WTC11 (cell line): ENCODE measurements at regions not wholly inside any gene's neighbourhood (a gene's known extent, or its start where the extent isn't known, plus 50 kb on each side); places are given as distances from the start of the nearest gene placed in this dataset.

Experiments
- ATAC-seq: fragments of 200-7000 bp; cut with Tn5 transposase; 2 replicates; pipeline ENCODE4 v1.10.0; 2021; ENCODE audit warnings: mild to moderate bottlenecking, moderate library complexity
- CTCF ChIA-PET: fragments of 300-600 bp; sonication (Branson Sonifier 250); formaldehyde crosslinking; loops from one replicate; lab custom pipeline; 2021; ENCODE audit warnings: antibody characterized with exemption; lab: Charles Lee
- POLR2A ChIA-PET: fragments of 350-600 bp; sonication (Branson Sonifier 250); formaldehyde crosslinking; loops from one replicate; lab custom pipeline; 2021; ENCODE audit warnings: antibody characterized with exemption; lab: Charles Lee
- DNase-seq: peaks from one replicate; pipeline ENCODE4 v3.0.0; 2021; ENCODE audit warnings: low spot score
- H3K27ac Mint-ChIP-seq: 2 replicates; pipeline ENCODE4 v1.8.0; 2021; ENCODE audit warnings: mixed read lengths
- H3K27me3 Mint-ChIP-seq: 2 replicates; pipeline ENCODE4 v1.8.0; 2021; ENCODE audit warnings: low read depth, mild to moderate bottlenecking, moderate library complexity, mixed read lengths
- H3K36me3 Mint-ChIP-seq: 2 replicates; pipeline ENCODE4 v1.8.0; 2021; ENCODE audit warnings: mixed read lengths
- H3K4me1 Mint-ChIP-seq: 2 replicates; pipeline ENCODE4 v1.8.0; 2022; ENCODE audit warnings: mixed read lengths
- H3K4me3 Mint-ChIP-seq: 2 replicates; pipeline ENCODE4 v1.8.0; 2021; ENCODE audit warnings: mild to moderate bottlenecking, moderate library complexity, mixed read lengths
- H3K9me3 Mint-ChIP-seq: 2 replicates; pipeline ENCODE4 v1.8.0; 2021; ENCODE audit warnings: mixed read lengths
- ATF1 ChIP-seq: sonication (generic); formaldehyde crosslinking; IDR thresholded peaks from 2 replicates; pipeline ENCODE4 v1.8.1; 2023; ENCODE audit warnings: mild to moderate bottlenecking, moderate library complexity, missing genetic modification reagents
- ETV6 ChIP-seq: sonication (generic); formaldehyde crosslinking; IDR thresholded peaks from 2 replicates; pipeline ENCODE4 v1.8.1; 2022; ENCODE audit warnings: mild to moderate bottlenecking, missing genetic modification reagents
- NFE2L1 ChIP-seq: sonication (generic); formaldehyde crosslinking; IDR thresholded peaks from 2 replicates; pipeline ENCODE4 v1.8.1; 2023; ENCODE audit warnings: missing genetic modification reagents
- OVOL2 ChIP-seq: fragments of 250-450 bp; sonication (Bioruptor Pico); IDR thresholded peaks from 2 replicates; pipeline ENCODE4 v1.9.0; 2021; ENCODE audit warnings: mild to moderate bottlenecking, borderline replicate concordance
- TEAD1 ChIP-seq: sonication (generic); formaldehyde crosslinking; IDR thresholded peaks from 2 replicates; pipeline ENCODE4 v1.8.0; 2022; ENCODE audit warnings: mild to moderate bottlenecking, missing genetic modification reagents
- ZNF121 ChIP-seq: sonication (generic); formaldehyde crosslinking; IDR thresholded peaks from 2 replicates; pipeline ENCODE4 v1.8.0; 2023; ENCODE audit warnings: missing genetic modification reagents
- TF ChIP-seq, protein P1 (sequence below): fragments of 250-450 bp; sonication (Bioruptor Pico); IDR thresholded peaks from 2 replicates; pipeline ENCODE4 v1.9.0; 2021; ENCODE audit warnings: mild to moderate bottlenecking
- TF ChIP-seq, protein P2 (sequence below): sonication (generic); formaldehyde crosslinking; IDR thresholded peaks from 2 replicates; pipeline ENCODE4 v1.8.0; 2022; ENCODE audit warnings: mild to moderate bottlenecking, missing genetic modification reagents
- TF ChIP-seq, protein P3 (sequence below): sonication (generic); formaldehyde crosslinking; IDR thresholded peaks from 2 replicates; pipeline ENCODE4 v1.8.0; 2023; ENCODE audit warnings: missing genetic modification reagents, mild to moderate bottlenecking, borderline replicate concordance
- TF ChIP-seq, protein P4 (sequence below): fragments of 200-600 bp; IDR thresholded peaks from 2 replicates; pipeline ENCODE4 v1.8.0; 2022; ENCODE audit warnings: antibody characterized with exemption
- TF ChIP-seq, protein P5 (sequence below): fragments of 250-450 bp; sonication (Bioruptor Pico); IDR thresholded peaks from 2 replicates; pipeline ENCODE4 v1.9.0; 2021; ENCODE audit warnings: mild to moderate bottlenecking
- TF ChIP-seq, protein P6 (sequence below): sonication (generic); formaldehyde crosslinking; IDR thresholded peaks from 2 replicates; pipeline ENCODE4 v1.8.1; 2022; ENCODE audit warnings: missing genetic modification reagents, borderline replicate concordance

DNA sequence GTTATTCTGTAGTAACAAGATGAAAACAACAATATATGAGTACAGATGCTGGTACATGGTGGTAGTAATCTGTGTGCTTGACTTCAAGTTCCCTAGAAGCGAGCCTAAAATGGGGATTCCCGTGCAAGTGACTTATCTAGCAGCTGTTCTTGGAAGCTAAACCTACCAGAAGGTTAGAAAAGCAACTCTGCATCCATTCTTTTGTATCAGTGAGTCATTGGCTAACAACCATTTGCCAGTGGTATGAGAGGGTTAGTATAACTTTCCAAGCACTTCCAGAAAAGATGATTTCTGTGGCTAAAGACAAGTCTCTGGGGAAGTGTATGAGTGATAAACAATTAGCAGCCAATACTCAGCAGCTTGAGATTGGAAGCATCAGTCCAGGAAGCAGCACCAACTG, 787.7 kb upstream of the CDH6 start:
- CTCF ChIA-PET, result no interaction called here
- H3K9me3 Mint-ChIP-seq, result peaks cover 6% of the 10 kb centered on the region; the same call in 1 of the 2 replicates
- no peak for DNase-seq

DNA sequence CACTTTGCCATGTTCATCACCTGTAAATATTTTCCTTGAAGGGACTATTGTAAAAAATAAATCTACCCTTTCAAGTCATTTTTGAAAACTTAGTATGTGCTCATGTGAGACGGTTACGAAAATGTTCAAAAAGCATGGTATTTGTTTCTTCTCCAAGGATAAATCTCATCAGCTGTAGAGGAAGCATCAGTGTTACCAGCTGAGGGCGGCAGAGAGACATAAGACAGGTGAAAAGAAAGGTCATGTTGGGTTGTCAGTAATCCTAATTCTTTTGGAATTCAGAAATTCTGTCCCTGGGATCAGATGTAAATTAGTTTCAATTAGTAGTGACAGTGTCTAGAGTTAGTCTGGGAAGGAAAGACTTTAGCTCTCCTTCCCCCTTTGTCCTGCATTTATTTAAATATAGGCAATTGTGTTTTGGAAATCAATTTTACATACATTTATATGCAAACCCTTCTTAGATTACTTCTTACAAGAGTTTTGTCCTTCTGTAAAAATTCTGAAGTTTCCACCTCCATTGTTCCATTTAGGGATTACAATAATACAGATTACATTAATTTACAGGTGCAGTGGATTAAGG, 791.9 kb upstream of the CDH6 start:
- peaks cover 15% of the 10 kb centered on the region for H3K4me1 Mint-ChIP-seq

More for the DNA sequence above, 787.7 kb upstream of the CDH6 start:
- Mint-ChIP-seq H3K27me3 (no peaks in the 10 kb centered on the region), H3K27ac (no peak overlapping the region), H3K36me3 (no peaks in the 10 kb centered on the region; the same call in 1 of the 2 replicates), H3K4me1 (peaks cover 13% of the 10 kb centered on the region), H3K4me3 (no peak overlapping the region)
- TF ChIP-seq ETV6 (CRISPR knock-in tag), result no peak
- TF ChIP-seq, protein P1, sequence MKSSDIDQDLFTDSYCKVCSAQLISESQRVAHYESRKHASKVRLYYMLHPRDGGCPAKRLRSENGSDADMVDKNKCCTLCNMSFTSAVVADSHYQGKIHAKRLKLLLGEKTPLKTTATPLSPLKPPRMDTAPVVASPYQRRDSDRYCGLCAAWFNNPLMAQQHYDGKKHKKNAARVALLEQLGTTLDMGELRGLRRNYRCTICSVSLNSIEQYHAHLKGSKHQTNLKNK (CRISPR knock-in tag), result no peak
- TF ChIP-seq, protein P2, sequence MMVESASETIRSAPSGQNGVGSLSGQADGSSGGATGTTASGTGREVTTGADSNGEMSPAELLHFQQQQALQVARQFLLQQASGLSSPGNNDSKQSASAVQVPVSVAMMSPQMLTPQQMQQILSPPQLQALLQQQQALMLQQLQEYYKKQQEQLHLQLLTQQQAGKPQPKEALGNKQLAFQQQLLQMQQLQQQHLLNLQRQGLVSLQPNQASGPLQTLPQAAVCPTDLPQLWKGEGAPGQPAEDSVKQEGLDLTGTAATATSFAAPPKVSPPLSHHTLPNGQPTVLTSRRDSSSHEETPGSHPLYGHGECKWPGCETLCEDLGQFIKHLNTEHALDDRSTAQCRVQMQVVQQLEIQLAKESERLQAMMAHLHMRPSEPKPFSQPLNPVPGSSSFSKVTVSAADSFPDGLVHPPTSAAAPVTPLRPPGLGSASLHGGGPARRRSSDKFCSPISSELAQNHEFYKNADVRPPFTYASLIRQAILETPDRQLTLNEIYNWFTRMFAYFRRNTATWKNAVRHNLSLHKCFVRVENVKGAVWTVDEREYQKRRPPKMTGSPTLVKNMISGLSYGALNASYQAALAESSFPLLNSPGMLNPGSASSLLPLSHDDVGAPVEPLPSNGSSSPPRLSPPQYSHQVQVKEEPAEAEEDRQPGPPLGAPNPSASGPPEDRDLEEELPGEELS (CRISPR knock-in tag), result no peak
- TF ChIP-seq OVOL2 (CRISPR knock-in tag), result no peak
- no peak for ATAC-seq
- POLR2A ChIA-PET, result no interaction called here

DNA sequence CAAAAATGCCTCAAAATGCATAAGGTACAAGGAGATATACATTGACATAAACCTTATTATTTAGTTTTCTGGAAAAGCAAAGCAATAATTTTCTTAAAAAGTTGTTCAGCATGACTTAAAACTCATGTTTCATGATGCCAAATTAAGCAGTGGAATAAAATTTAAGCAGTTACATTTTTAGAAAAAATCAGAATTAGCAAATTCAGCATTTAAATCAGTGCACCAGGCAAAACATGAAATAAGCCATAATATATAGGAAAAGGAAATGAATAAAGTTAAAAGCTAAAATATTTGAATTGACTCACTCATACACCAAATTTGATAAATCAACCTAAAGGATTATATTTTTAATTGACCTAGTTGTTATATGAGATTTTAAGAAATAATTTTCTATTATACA, 795.1 kb upstream of the CDH6 start:
- TF ChIP-seq ZNF121 (CRISPR knock-in tag) (no peak), NFE2L1 (CRISPR knock-in tag) (no peak), ATF1 (CRISPR knock-in tag) (no peak), TEAD1 (CRISPR knock-in tag) (no peak)
- TF ChIP-seq, protein P3, sequence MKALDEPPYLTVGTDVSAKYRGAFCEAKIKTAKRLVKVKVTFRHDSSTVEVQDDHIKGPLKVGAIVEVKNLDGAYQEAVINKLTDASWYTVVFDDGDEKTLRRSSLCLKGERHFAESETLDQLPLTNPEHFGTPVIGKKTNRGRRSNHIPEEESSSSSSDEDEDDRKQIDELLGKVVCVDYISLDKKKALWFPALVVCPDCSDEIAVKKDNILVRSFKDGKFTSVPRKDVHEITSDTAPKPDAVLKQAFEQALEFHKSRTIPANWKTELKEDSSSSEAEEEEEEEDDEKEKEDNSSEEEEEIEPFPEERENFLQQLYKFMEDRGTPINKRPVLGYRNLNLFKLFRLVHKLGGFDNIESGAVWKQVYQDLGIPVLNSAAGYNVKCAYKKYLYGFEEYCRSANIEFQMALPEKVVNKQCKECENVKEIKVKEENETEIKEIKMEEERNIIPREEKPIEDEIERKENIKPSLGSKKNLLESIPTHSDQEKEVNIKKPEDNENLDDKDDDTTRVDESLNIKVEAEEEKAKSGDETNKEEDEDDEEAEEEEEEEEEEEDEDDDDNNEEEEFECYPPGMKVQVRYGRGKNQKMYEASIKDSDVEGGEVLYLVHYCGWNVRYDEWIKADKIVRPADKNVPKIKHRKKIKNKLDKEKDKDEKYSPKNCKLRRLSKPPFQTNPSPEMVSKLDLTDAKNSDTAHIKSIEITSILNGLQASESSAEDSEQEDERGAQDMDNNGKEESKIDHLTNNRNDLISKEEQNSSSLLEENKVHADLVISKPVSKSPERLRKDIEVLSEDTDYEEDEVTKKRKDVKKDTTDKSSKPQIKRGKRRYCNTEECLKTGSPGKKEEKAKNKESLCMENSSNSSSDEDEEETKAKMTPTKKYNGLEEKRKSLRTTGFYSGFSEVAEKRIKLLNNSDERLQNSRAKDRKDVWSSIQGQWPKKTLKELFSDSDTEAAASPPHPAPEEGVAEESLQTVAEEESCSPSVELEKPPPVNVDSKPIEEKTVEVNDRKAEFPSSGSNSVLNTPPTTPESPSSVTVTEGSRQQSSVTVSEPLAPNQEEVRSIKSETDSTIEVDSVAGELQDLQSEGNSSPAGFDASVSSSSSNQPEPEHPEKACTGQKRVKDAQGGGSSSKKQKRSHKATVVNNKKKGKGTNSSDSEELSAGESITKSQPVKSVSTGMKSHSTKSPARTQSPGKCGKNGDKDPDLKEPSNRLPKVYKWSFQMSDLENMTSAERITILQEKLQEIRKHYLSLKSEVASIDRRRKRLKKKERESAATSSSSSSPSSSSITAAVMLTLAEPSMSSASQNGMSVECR, result no peak
- TF ChIP-seq, protein P4, sequence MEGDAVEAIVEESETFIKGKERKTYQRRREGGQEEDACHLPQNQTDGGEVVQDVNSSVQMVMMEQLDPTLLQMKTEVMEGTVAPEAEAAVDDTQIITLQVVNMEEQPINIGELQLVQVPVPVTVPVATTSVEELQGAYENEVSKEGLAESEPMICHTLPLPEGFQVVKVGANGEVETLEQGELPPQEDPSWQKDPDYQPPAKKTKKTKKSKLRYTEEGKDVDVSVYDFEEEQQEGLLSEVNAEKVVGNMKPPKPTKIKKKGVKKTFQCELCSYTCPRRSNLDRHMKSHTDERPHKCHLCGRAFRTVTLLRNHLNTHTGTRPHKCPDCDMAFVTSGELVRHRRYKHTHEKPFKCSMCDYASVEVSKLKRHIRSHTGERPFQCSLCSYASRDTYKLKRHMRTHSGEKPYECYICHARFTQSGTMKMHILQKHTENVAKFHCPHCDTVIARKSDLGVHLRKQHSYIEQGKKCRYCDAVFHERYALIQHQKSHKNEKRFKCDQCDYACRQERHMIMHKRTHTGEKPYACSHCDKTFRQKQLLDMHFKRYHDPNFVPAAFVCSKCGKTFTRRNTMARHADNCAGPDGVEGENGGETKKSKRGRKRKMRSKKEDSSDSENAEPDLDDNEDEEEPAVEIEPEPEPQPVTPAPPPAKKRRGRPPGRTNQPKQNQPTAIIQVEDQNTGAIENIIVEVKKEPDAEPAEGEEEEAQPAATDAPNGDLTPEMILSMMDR, result no peak
- TF ChIP-seq, protein P5, sequence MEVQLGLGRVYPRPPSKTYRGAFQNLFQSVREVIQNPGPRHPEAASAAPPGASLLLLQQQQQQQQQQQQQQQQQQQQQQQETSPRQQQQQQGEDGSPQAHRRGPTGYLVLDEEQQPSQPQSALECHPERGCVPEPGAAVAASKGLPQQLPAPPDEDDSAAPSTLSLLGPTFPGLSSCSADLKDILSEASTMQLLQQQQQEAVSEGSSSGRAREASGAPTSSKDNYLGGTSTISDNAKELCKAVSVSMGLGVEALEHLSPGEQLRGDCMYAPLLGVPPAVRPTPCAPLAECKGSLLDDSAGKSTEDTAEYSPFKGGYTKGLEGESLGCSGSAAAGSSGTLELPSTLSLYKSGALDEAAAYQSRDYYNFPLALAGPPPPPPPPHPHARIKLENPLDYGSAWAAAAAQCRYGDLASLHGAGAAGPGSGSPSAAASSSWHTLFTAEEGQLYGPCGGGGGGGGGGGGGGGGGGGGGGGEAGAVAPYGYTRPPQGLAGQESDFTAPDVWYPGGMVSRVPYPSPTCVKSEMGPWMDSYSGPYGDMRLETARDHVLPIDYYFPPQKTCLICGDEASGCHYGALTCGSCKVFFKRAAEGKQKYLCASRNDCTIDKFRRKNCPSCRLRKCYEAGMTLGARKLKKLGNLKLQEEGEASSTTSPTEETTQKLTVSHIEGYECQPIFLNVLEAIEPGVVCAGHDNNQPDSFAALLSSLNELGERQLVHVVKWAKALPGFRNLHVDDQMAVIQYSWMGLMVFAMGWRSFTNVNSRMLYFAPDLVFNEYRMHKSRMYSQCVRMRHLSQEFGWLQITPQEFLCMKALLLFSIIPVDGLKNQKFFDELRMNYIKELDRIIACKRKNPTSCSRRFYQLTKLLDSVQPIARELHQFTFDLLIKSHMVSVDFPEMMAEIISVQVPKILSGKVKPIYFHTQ (CRISPR knock-in tag), result no peak
- TF ChIP-seq, all 79 proteins: peak for 0
- CTCF ChIA-PET, result no interaction called here
- Mint-ChIP-seq H3K4me3 (no peak overlapping the region), H3K27ac (no peak overlapping the region), H3K9me3 (no peaks in the 10 kb centered on the region), H3K36me3 (no peaks in the 10 kb centered on the region), H3K4me1 (peaks cover 12% of the 10 kb centered on the region), H3K27me3 (no peaks in the 10 kb centered on the region)
- POLR2A ChIA-PET, result no interaction called here
- ATAC-seq, result no peak
- DNase-seq, result no peak

More for the DNA sequence above, 791.9 kb upstream of the CDH6 start:
- Mint-ChIP-seq H3K27me3 (no peaks in the 10 kb centered on the region), H3K9me3 (no peaks in the 10 kb centered on the region), H3K4me3 (no peak overlapping the region), H3K27ac (peak overlapping the region; percentile 87), H3K36me3 (no peaks in the 10 kb centered on the region)
- CTCF ChIA-PET, result interaction anchor here (0.6 to 1.3 kb wide), 7 partner anchors 9 to 869 kb away, joined by 3 to 7 read pairs (median 4); no protein-coding TSS in a partner anchor
- DNase-seq (peak; percentile 76), ATAC-seq (peak; percentile 84)
- TF ChIP-seq, protein P4, result peak; percentile 35; the same call in 1 of the 2 replicates
- TF ChIP-seq, protein P6, sequence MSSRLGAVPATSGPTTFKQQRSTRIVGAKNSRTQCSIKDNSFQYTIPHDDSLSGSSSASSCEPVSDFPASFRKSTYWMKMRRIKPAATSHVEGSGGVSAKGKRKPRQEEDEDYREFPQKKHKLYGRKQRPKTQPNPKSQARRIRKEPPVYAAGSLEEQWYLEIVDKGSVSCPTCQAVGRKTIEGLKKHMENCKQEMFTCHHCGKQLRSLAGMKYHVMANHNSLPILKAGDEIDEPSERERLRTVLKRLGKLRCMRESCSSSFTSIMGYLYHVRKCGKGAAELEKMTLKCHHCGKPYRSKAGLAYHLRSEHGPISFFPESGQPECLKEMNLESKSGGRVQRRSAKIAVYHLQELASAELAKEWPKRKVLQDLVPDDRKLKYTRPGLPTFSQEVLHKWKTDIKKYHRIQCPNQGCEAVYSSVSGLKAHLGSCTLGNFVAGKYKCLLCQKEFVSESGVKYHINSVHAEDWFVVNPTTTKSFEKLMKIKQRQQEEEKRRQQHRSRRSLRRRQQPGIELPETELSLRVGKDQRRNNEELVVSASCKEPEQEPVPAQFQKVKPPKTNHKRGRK, result no peak
- POLR2A ChIA-PET, result no interaction called here
